ENCODE measurements at regions not wholly inside any gene's neighbourhood (a gene's known extent, or its start where the extent isn't known, plus 50 kb on each side); places are given as distances from the start of the nearest gene placed in this dataset.

GRCh38 chr7:47640265-47640664 lies 58.4 kb upstream of the TNS3 start:
- no peak for TF ChIP-seq CTCF (IDR thresholded peaks at IDR 0.05)
- TF ChIP-seq POLR2A (IDR thresholded peaks at IDR 0.05), result no peak
- TF ChIP-seq EP300 (IDR thresholded peaks at IDR 0.05), result no peak
